H9 (cell line): ENCODE measurements at regions not wholly inside any gene's neighbourhood (a gene's known extent, or its start where the extent isn't known, plus 50 kb on each side); places are given as distances from the start of the nearest gene placed in this dataset.

Source experiments
- DNase-seq: peaks from one replicate; pipeline ENCODE4 v3.0.0-alpha.2; 2017
- H2AFZ ChIP-seq: one replicate; pipeline ENCODE4 v1.6.1; 2013; ENCODE audit warnings: mild to moderate bottlenecking, low read length, control low read depth, moderate library complexity
- H2AK5ac ChIP-seq: 2 replicates; pipeline ENCODE4 v1.6.1; 2013; ENCODE audit warnings: low read length, control low read depth, mixed read lengths; ENCODE audit not compliant: insufficient read length
- H2BK120ac ChIP-seq: one replicate; pipeline ENCODE4 v1.6.1; 2013; ENCODE audit warnings: low read depth, mild to moderate bottlenecking, low read length, control low read depth, inconsistent platforms; ENCODE audit not compliant: poor library complexity, severe bottlenecking
- H2BK12ac ChIP-seq: 2 replicates; pipeline ENCODE4 v1.6.1; 2013; ENCODE audit warnings: low read length, control low read depth, mixed read lengths, low read depth; ENCODE audit not compliant: insufficient read length
- H2BK15ac ChIP-seq: 2 replicates; pipeline ENCODE4 v1.6.1; 2013; ENCODE audit warnings: low read depth, low read length, control low read depth
- H2BK20ac ChIP-seq: one replicate; pipeline ENCODE4 v1.6.1; 2013; ENCODE audit warnings: low read depth, mild to moderate bottlenecking, low read length, control low read depth, inconsistent platforms; ENCODE audit not compliant: poor library complexity, severe bottlenecking
- H2BK5ac ChIP-seq: 2 replicates; pipeline ENCODE4 v1.6.1; 2013; ENCODE audit warnings: low read length, control low read depth, mixed read lengths; ENCODE audit not compliant: insufficient read length
- H3K14ac ChIP-seq: 2 replicates; pipeline ENCODE4 v1.6.1; 2013; ENCODE audit warnings: low read length, control low read depth; ENCODE audit not compliant: insufficient read depth
- H3K18ac ChIP-seq: 2 replicates; pipeline ENCODE4 v1.6.1; 2013; ENCODE audit warnings: low read depth, mild to moderate bottlenecking, mixed read lengths, low read length, control low read depth; ENCODE audit not compliant: insufficient read length
- H3K23ac ChIP-seq: 2 replicates; pipeline ENCODE4 v1.6.1; 2013; ENCODE audit warnings: low read length, control low read depth, mixed read lengths, low read depth; ENCODE audit not compliant: insufficient read length
- H3K23me2 ChIP-seq: 2 replicates; pipeline ENCODE4 v1.6.1; 2013; ENCODE audit warnings: low read depth, mild to moderate bottlenecking, mixed read lengths, low read length, control low read depth; ENCODE audit not compliant: insufficient read length, poor library complexity, severe bottlenecking
- H3K27ac ChIP-seq: 2 replicates; pipeline ENCODE4 v1.5.1; 2013; ENCODE audit warnings: low read length, control low read depth, mixed read lengths, low read depth; ENCODE audit not compliant: insufficient read length
- H3K27me3 ChIP-seq: 2 replicates; pipeline ENCODE4 v1.6.1; 2013; ENCODE audit warnings: low read length, control low read depth, inconsistent platforms; ENCODE audit not compliant: insufficient read depth
- H3K4ac ChIP-seq: 2 replicates; pipeline ENCODE4 v1.6.1; 2013; ENCODE audit warnings: low read depth, mild to moderate bottlenecking, control low read depth, inconsistent platforms, low read length, moderate library complexity
- H3K4me1 ChIP-seq: 2 replicates; pipeline ENCODE4 v1.6.1; 2013; ENCODE audit warnings: low read length, control low read depth, inconsistent platforms; ENCODE audit not compliant: insufficient read depth
- H3K4me2 ChIP-seq: 2 replicates; pipeline ENCODE4 v1.6.1; 2013; ENCODE audit warnings: low read length, control low read depth, mixed read lengths; ENCODE audit not compliant: insufficient read length, insufficient read depth
- H3K56ac ChIP-seq: 2 replicates; pipeline ENCODE4 v1.6.1; 2013; ENCODE audit warnings: low read depth, mild to moderate bottlenecking, mixed read lengths, low read length, control low read depth; ENCODE audit not compliant: insufficient read length
- H3K79me1 ChIP-seq: 2 replicates; pipeline ENCODE4 v1.6.1; 2013; ENCODE audit warnings: low read depth, mild to moderate bottlenecking, moderate library complexity, low read length, control low read depth, inconsistent platforms; ENCODE audit not compliant: insufficient read depth, poor library complexity, severe bottlenecking
- H3K79me2 ChIP-seq: 2 replicates; pipeline ENCODE4 v1.6.1; 2013; ENCODE audit warnings: low read length, control low read depth, inconsistent platforms; ENCODE audit not compliant: insufficient read depth
- H3K9ac ChIP-seq: 2 replicates; pipeline ENCODE4 v1.6.1; 2013; ENCODE audit warnings: low read length, control low read depth, mixed read lengths; ENCODE audit not compliant: insufficient read length; ENCODE audit errors: extremely low read depth
- H3K9me3 ChIP-seq: one replicate; pipeline ENCODE4 v1.6.1; 2013; ENCODE audit warnings: low read depth, low read length, inconsistent platforms; ENCODE audit not compliant: control insufficient read depth
- H3T11ph ChIP-seq: one replicate; pipeline ENCODE4 v1.6.1; 2013; ENCODE audit warnings: mild to moderate bottlenecking, low read length, control low read depth, inconsistent platforms
- H4K20me1 ChIP-seq: one replicate; pipeline ENCODE4 v1.6.1; 2013; ENCODE audit not compliant: control insufficient read depth, insufficient read length, insufficient read depth
- H4K5ac ChIP-seq: 2 replicates; pipeline ENCODE4 v1.6.1; 2013; ENCODE audit warnings: low read depth, mild to moderate bottlenecking, mixed read lengths, low read length, control low read depth; ENCODE audit not compliant: insufficient read length
- H4K8ac ChIP-seq: replicated peaks from 2 replicates; pipeline ENCODE4 v1.6.1; 2013; ENCODE audit warnings: low read length, control low read depth, mixed read lengths, low read depth; ENCODE audit not compliant: insufficient read length
- H4K91ac ChIP-seq: 2 replicates; pipeline ENCODE4 v1.6.1; 2013; ENCODE audit warnings: low read depth, mild to moderate bottlenecking, moderate library complexity, mixed read lengths, low read length, control low read depth; ENCODE audit not compliant: insufficient read length
- H3K27ac Mint-ChIP-seq, 3 experiments: 2 replicates in 2 of 3; 3 replicates in 1 of 3; pipeline ENCODE4 v1.8.0; 2020 to 2021; ENCODE audit warnings: mixed read lengths in 3 of 3, mild to moderate bottlenecking in 1 of 3, moderate library complexity in 1 of 3
- H3K27me3 Mint-ChIP-seq: 2 replicates; pipeline ENCODE4 v1.8.0; 2021; ENCODE audit warnings: low read depth, mild to moderate bottlenecking, moderate library complexity, mixed read lengths
- H3K36me3 Mint-ChIP-seq, 3 experiments: 2 replicates in 2 of 3; 3 replicates in 1 of 3; pipeline ENCODE4 v1.8.0; 2020 to 2021; ENCODE audit warnings: low read depth in 3 of 3, mixed read lengths in 3 of 3; ENCODE audit not compliant: insufficient read depth in 1 of 3
- H3K4me1 Mint-ChIP-seq, 2 experiments: 2 replicates each; pipeline ENCODE4 v1.8.0; 2020; ENCODE audit warnings: mixed read lengths in 2 of 2
- H3K4me3 Mint-ChIP-seq, 2 experiments: 2 replicates in 1 of 2; 3 replicates in 1 of 2; pipeline ENCODE4 v1.8.0; 2020 to 2021; ENCODE audit warnings: mild to moderate bottlenecking in 2 of 2, mixed read lengths in 2 of 2, moderate library complexity in 1 of 2
- H3K9me3 Mint-ChIP-seq, 2 experiments: 2 replicates in 1 of 2; 3 replicates in 1 of 2; pipeline ENCODE4 v1.8.0; 2020; ENCODE audit warnings: mild to moderate bottlenecking in 2 of 2, mixed read lengths in 2 of 2, moderate library complexity in 1 of 2
- CTCF ChIP-seq: fragments of 200-600 bp; sonication (generic); conservative IDR thresholded peaks from 3 replicates; pipeline ENCODE4 v1.8.0; 2021; ENCODE audit warnings: antibody characterized with exemption, mild to moderate bottlenecking
- WGBS: extraction: QIAGEN DNeasy Blood & Tissue Kit; methylation state at CpG from one replicate; pipeline ENCODE4 v1.1.7; 2013; ENCODE audit warnings: missing lambda C conversion rate, low lambda C conversion rate, mixed read lengths; ENCODE audit not compliant: insufficient read length; ENCODE audit errors: extremely low coverage; 5-methylcytosine and 5-hydroxymethylcytosine counted together

- no peak overlapping the region for H3K27ac ChIP-seq
- Mint-ChIP-seq H3K27ac (no peak overlapping the region), H3K4me1 (no peaks in the 10 kb centered on the region), H3K27me3 (peaks cover 4% of the 10 kb centered on the region; the same call in 1 of the 2 replicates), H3K36me3 (peaks cover 0 to 6% (median 2%) of the 10 kb centered on the region in 3 experiments; a peak in 5 of 7 replicates), H3K4me3 (no peak overlapping the region), H3K9me3 (peaks cover 26 to 32% of the 10 kb centered on the region in 2 experiments)
- H2BK15ac ChIP-seq: no peak overlapping the region
- no peaks in the 10 kb centered on the region for H3K79me2 ChIP-seq
- no peak overlapping the region for H3K18ac ChIP-seq
- H4K91ac ChIP-seq: no peak overlapping the region
- TF ChIP-seq CTCF: no peak
- H3T11ph ChIP-seq: no peak overlapping the region
- no peak overlapping the region for H2AK5ac ChIP-seq
- H3K4me1 ChIP-seq: no peaks in the 10 kb centered on the region
- no peak overlapping the region for H3K56ac ChIP-seq
- H3K4ac ChIP-seq: no peak overlapping the region
- WGBS: no CpG with 5 or more reads among the region's 3 CpGs
- no peak overlapping the region for H3K9ac ChIP-seq
- H3K27me3 ChIP-seq: no peaks in the 10 kb centered on the region
- no peaks in the 10 kb centered on the region for H3K9me3 ChIP-seq
- no peak overlapping the region for H4K8ac ChIP-seq
- H3K4me2 ChIP-seq: no peak overlapping the region
- no peak overlapping the region for H2BK120ac ChIP-seq
- DNase-seq: no peak
- no peak overlapping the region for H2BK12ac ChIP-seq
- no peak overlapping the region for H3K23ac ChIP-seq
- no peak overlapping the region for H4K5ac ChIP-seq
- no peak overlapping the region for H3K14ac ChIP-seq
- no peaks in the 10 kb centered on the region for H3K79me1 ChIP-seq
- no peaks in the 10 kb centered on the region for H3K23me2 ChIP-seq
- no peaks in the 10 kb centered on the region for H4K20me1 ChIP-seq
- no peak overlapping the region for H2BK20ac ChIP-seq
- no peak overlapping the region for H2AFZ ChIP-seq
- H2BK5ac ChIP-seq: no peak overlapping the region
Measured at GRCh38 chr2:71907503-71907902, 240.2 kb downstream of the CYP26B1 start.
